NCI-H2107 treated with DMSO at 0.1 percent for 48 hours (cell line): ENCODE measurements at regions not wholly inside any gene's neighbourhood (a gene's known extent, or its start where the extent isn't known, plus 50 kb on each side); places are given as distances from the start of the nearest gene placed in this dataset.
"Not testable (repeated sequence)": the region's sequence is repeated elsewhere in the genome, so short reads cannot be mapped to it uniquely, and the experiment has no call there.

ENCODE experiments used
- DNase-seq: peaks from one replicate; lab custom pipeline; 2025; ENCODE audit not compliant: unreplicated experiment; lab: John Stamatoyannopoulos, UW

- DNase-seq = no peak
These were observed 148.8 kb downstream of the TPRA1 start for GRCh38 chr3:127441764-127442163.

- DNase-seq = no peak
These were observed 150.1 kb downstream of the TPRA1 start for GRCh38 chr3:127440384-127440783.

GRCh38 chr3:127439621-127440020, 150.9 kb downstream of the TPRA1 start:
- DNase-seq = no peak

GRCh38 chr3:127438951-127439350, 151.1 kb upstream of the PRR20G start:
- DNase-seq = no peak

GRCh38 chr3:127438371-127438770, 150.5 kb upstream of the PRR20G start:
- DNase-seq = no peak

GRCh38 chr3:127435299-127435698, 147.5 kb upstream of the PRR20G start:
- DNase-seq = not testable (repeated sequence)

GRCh38 chr3:127431066-127431465, 143.2 kb upstream of the PRR20G start:
- DNase-seq = no peak

- no peak for DNase-seq
These were observed 140.6 kb upstream of the PRR20G start for GRCh38 chr3:127428344-127428997.

GRCh38 chr3:127427666-127428065, 139.8 kb upstream of the PRR20G start:
- DNase-seq = no peak

- DNase-seq = no peak
These were observed 139.3 kb upstream of the PRR20G start for GRCh38 chr3:127427156-127427555.

GRCh38 chr3:127426444-127427153, 138.8 kb upstream of the PRR20G start:
- DNase-seq = no peak

GRCh38 chr3:127425505-127426443, 137.9 kb upstream of the PRR20G start:
- DNase-seq = no peak

GRCh38 chr3:127424766-127425504, 137.1 kb upstream of the PRR20G start:
- no peak for DNase-seq

GRCh38 chr3:127423856-127424765, 136.3 kb upstream of the PRR20G start:
- DNase-seq = no peak

GRCh38 chr3:127422663-127423375, 135.0 kb upstream of the PRR20G start:
- DNase-seq = no peak

- no peak for DNase-seq
These were observed 134.3 kb upstream of the PRR20G start for GRCh38 chr3:127421943-127422662.

- DNase-seq = no peak
These were observed 133.0 kb upstream of the PRR20G start for GRCh38 chr3:127420829-127421228.
